Skeletal muscle satellite cell (primary cell): ENCODE measurements at regions not wholly inside any gene's neighbourhood (a gene's known extent, or its start where the extent isn't known, plus 50 kb on each side); places are given as distances from the start of the nearest gene placed in this dataset.

Source experiments
- H3K27me3 ChIP-seq: 2 replicates; pipeline ENCODE4 v1.7.0; 2013; ENCODE audit warnings: low read length; ENCODE audit not compliant: control insufficient read depth, insufficient read depth
- H3K36me3 ChIP-seq: 2 replicates; pipeline ENCODE4 v1.7.0; 2013; ENCODE audit warnings: mild to moderate bottlenecking, control low read depth, low read length; ENCODE audit not compliant: insufficient read depth
- H3K4me1 ChIP-seq: 2 replicates; pipeline ENCODE4 v1.7.0; 2013; ENCODE audit warnings: low read length; ENCODE audit not compliant: control insufficient read depth, insufficient read depth
- H3K4me2 ChIP-seq: 2 replicates; pipeline ENCODE4 v1.7.0; 2013; ENCODE audit warnings: mild to moderate bottlenecking, low read length
- H3K4me3 ChIP-seq: 2 replicates; pipeline ENCODE4 v1.7.0; 2013; ENCODE audit warnings: low read length
- H3K9ac ChIP-seq: 2 replicates; pipeline ENCODE4 v1.7.0; 2013; ENCODE audit warnings: mild to moderate bottlenecking, low read depth, low read length, moderate library complexity
- H3K9me3 ChIP-seq: replicated peaks from 2 replicates; pipeline ENCODE4 v1.7.0; 2013; ENCODE audit warnings: mild to moderate bottlenecking, control low read depth, low read length

- Histone ChIP-seq H3K4me1 (no peaks in the 10 kb centered on the region), H3K36me3 (no peaks in the 10 kb centered on the region), H3K27me3 (peaks cover 34% of the 10 kb centered on the region), H3K4me3 (no peak overlapping the region), H3K4me2 (no peak overlapping the region), H3K9ac (no peak overlapping the region), H3K9me3 (no peaks in the 10 kb centered on the region)
Measured at GRCh38 chr2:71861186-71862160, 286.2 kb downstream of the CYP26B1 start.

- Histone ChIP-seq H3K4me2 (no peak overlapping the region), H3K27me3 (peaks cover 30% of the 10 kb centered on the region), H3K4me3 (no peak overlapping the region), H3K9me3 (peaks cover 5% of the 10 kb centered on the region), H3K36me3 (no peaks in the 10 kb centered on the region), H3K4me1 (no peaks in the 10 kb centered on the region), H3K9ac (no peak overlapping the region)
Measured at GRCh38 chr2:71860381-71860926, 287.2 kb downstream of the CYP26B1 start.

GRCh38 chr2:71859211-71859847 lies 288.3 kb downstream of the CYP26B1 start:
- Histone ChIP-seq H3K27me3 (peaks cover 32% of the 10 kb centered on the region), H3K36me3 (no peaks in the 10 kb centered on the region)

GRCh38 chr2:71858071-71858470 lies 289.6 kb downstream of the CYP26B1 start:
- H3K4me3 ChIP-seq = no peak overlapping the region
- no peaks in the 10 kb centered on the region for H3K36me3 ChIP-seq
- no peaks in the 10 kb centered on the region for H3K4me1 ChIP-seq
- H3K4me2 ChIP-seq = no peak overlapping the region
- peaks cover 10% of the 10 kb centered on the region for H3K9me3 ChIP-seq
- no peak overlapping the region for H3K9ac ChIP-seq
- peaks cover 39% of the 10 kb centered on the region for H3K27me3 ChIP-seq

More at GRCh38 chr2:71859211-71859847, 288.3 kb downstream of the CYP26B1 start:
- H3K9ac ChIP-seq = no peak overlapping the region
- H3K4me1 ChIP-seq = no peaks in the 10 kb centered on the region
- H3K4me2 ChIP-seq = no peak overlapping the region
- peaks cover 10% of the 10 kb centered on the region for H3K9me3 ChIP-seq
- no peak overlapping the region for H3K4me3 ChIP-seq

GRCh38 chr2:71857636-71858035 lies 290.0 kb downstream of the CYP26B1 start:
- no peaks in the 10 kb centered on the region for H3K36me3 ChIP-seq
- H3K9ac ChIP-seq = no peak overlapping the region
- H3K4me3 ChIP-seq = no peak overlapping the region
- no peak overlapping the region for H3K4me2 ChIP-seq
- H3K9me3 ChIP-seq = peaks cover 10% of the 10 kb centered on the region
- peaks cover 43% of the 10 kb centered on the region for H3K27me3 ChIP-seq
- no peaks in the 10 kb centered on the region for H3K4me1 ChIP-seq

GRCh38 chr2:71856773-71857525 lies 290.7 kb downstream of the CYP26B1 start:
- Histone ChIP-seq H3K36me3 (no peaks in the 10 kb centered on the region), H3K27me3 (peaks cover 47% of the 10 kb centered on the region), H3K9me3 (peaks cover 10% of the 10 kb centered on the region), H3K4me3 (no peak overlapping the region), H3K9ac (no peak overlapping the region), H3K4me2 (no peak overlapping the region), H3K4me1 (no peaks in the 10 kb centered on the region)

- Histone ChIP-seq H3K9me3 (peaks cover 10% of the 10 kb centered on the region), H3K4me3 (no peak overlapping the region), H3K4me1 (no peaks in the 10 kb centered on the region), H3K9ac (no peak overlapping the region), H3K36me3 (no peaks in the 10 kb centered on the region), H3K27me3 (peaks cover 37% of the 10 kb centered on the region), H3K4me2 (no peak overlapping the region)
Measured at GRCh38 chr2:71853858-71854257, 293.8 kb downstream of the CYP26B1 start.

GRCh38 chr2:71852141-71852711 lies 295.4 kb downstream of the CYP26B1 start:
- H3K9ac ChIP-seq = no peak overlapping the region
- peaks cover under 1% of the 10 kb centered on the region for H3K4me1 ChIP-seq
- H3K9me3 ChIP-seq = peaks cover 10% of the 10 kb centered on the region
- no peak overlapping the region for H3K4me2 ChIP-seq
- H3K4me3 ChIP-seq = no peak overlapping the region
- peaks cover 37% of the 10 kb centered on the region for H3K27me3 ChIP-seq
- no peaks in the 10 kb centered on the region for H3K36me3 ChIP-seq

- no peaks in the 10 kb centered on the region for H3K36me3 ChIP-seq
- H3K4me1 ChIP-seq = peaks cover 4% of the 10 kb centered on the region
- peaks cover 10% of the 10 kb centered on the region for H3K9me3 ChIP-seq
- no peak overlapping the region for H3K4me2 ChIP-seq
- H3K4me3 ChIP-seq = no peak overlapping the region
- H3K9ac ChIP-seq = no peak overlapping the region
- H3K27me3 ChIP-seq = peaks cover 40% of the 10 kb centered on the region
Measured at GRCh38 chr2:71851094-71851750, 296.4 kb downstream of the CYP26B1 start.

- Histone ChIP-seq H3K4me2 (no peak overlapping the region), H3K36me3 (no peaks in the 10 kb centered on the region), H3K9me3 (peaks cover 5% of the 10 kb centered on the region), H3K4me1 (peaks cover 4% of the 10 kb centered on the region), H3K9ac (no peak overlapping the region), H3K4me3 (no peak overlapping the region), H3K27me3 (peaks cover 39% of the 10 kb centered on the region)
Measured at GRCh38 chr2:71850306-71850801, 297.3 kb downstream of the CYP26B1 start.
